Hepatocyte (in vitro differentiated cells): ENCODE measurements at regions not wholly inside any gene's neighbourhood (a gene's known extent, or its start where the extent isn't known, plus 50 kb on each side); places are given as distances from the start of the nearest gene placed in this dataset.

Experiments
- DNase-seq: peaks from one replicate; pipeline ENCODE4 v3.0.0-alpha.2; 2016; ENCODE audit warnings: low spot score
- H2AFZ ChIP-seq: fragments of 200-600 bp; sonication (generic); 2 replicates; pipeline ENCODE4 v1.6.0; 2016; ENCODE audit warnings: antibody characterized with exemption, mild to moderate bottlenecking
- H3K27ac ChIP-seq: fragments of 200-600 bp; sonication (generic); 2 replicates; pipeline ENCODE4 v1.5.1; 2016; ENCODE audit warnings: mild to moderate bottlenecking
- H3K27me3 ChIP-seq: fragments of 200-600 bp; sonication (generic); 2 replicates; pipeline ENCODE4 v1.6.1; 2016
- H3K36me3 ChIP-seq: fragments of 200-600 bp; sonication (generic); replicated peaks from 2 replicates; pipeline ENCODE4 v1.5.1; 2016; ENCODE audit warnings: low read depth; ENCODE audit not compliant: insufficient read depth
- H3K4me1 ChIP-seq: fragments of 200-600 bp; sonication (generic); 2 replicates; pipeline ENCODE4 v1.5.1; 2016; ENCODE audit warnings: mild to moderate bottlenecking, moderate library complexity; ENCODE audit not compliant: insufficient read depth
- H3K4me2 ChIP-seq: fragments of 200-600 bp; sonication (generic); 2 replicates; pipeline ENCODE4 v1.6.0; 2016
- H3K4me3 ChIP-seq: fragments of 200-600 bp; sonication (generic); 2 replicates; pipeline ENCODE4 v1.5.1; 2016; ENCODE audit warnings: mild to moderate bottlenecking
- H3K79me2 ChIP-seq: fragments of 200-600 bp; sonication (generic); 2 replicates; pipeline ENCODE4 v1.6.0; 2017; ENCODE audit warnings: mild to moderate bottlenecking
- H3K9me2 ChIP-seq: fragments of 200-600 bp; sonication (generic); replicated peaks from 2 replicates; pipeline ENCODE4 v1.6.0; 2017; ENCODE audit warnings: mild to moderate bottlenecking; ENCODE audit not compliant: insufficient read depth
- H3K9me3 ChIP-seq: fragments of 200-600 bp; sonication (generic); 2 replicates; pipeline ENCODE4 v1.5.1; 2016; ENCODE audit warnings: low read depth, mild to moderate bottlenecking
- H4K20me1 ChIP-seq: fragments of 200-600 bp; sonication (generic); 2 replicates; pipeline ENCODE4 v1.6.0; 2016; ENCODE audit warnings: mild to moderate bottlenecking; ENCODE audit not compliant: insufficient read depth, poor library complexity, severe bottlenecking
- CTCF ChIP-seq: fragments of 200-600 bp; sonication (generic); IDR thresholded peaks from 2 replicates; pipeline ENCODE4 v1.5.1; 2016; ENCODE audit warnings: antibody characterized with exemption, mild to moderate bottlenecking; ENCODE audit not compliant: poor library complexity
- EZH2 ChIP-seq: fragments of 200-600 bp; sonication (generic); IDR thresholded peaks from 2 replicates; pipeline ENCODE4 v1.6.1; 2016; ENCODE audit warnings: antibody characterized with exemption, mild to moderate bottlenecking, borderline replicate concordance
- EZH2phosphoT487 ChIP-seq: fragments of 200-600 bp; sonication (generic); IDR thresholded peaks from one replicate; pipeline ENCODE4 v1.6.1; 2018; ENCODE audit warnings: antibody characterized with exemption, mild to moderate bottlenecking, low read depth, moderate library complexity; ENCODE audit not compliant: unreplicated experiment, severe bottlenecking
- WGBS: methylation state at CpG from one replicate; pipeline ENCODE4 v1.1.6; 2016; ENCODE audit warnings: low lambda C conversion rate; ENCODE audit errors: missing lambda C conversion rate; 5-methylcytosine and 5-hydroxymethylcytosine counted together

- H3K4me1 ChIP-seq, result no peaks in the 10 kb centered on the region
- H3K79me2 ChIP-seq, result no peaks in the 10 kb centered on the region
- no peaks in the 10 kb centered on the region for H3K9me3 ChIP-seq
- no peak overlapping the region for H3K27ac ChIP-seq
- H3K4me2 ChIP-seq, result no peak overlapping the region
- no peaks in the 10 kb centered on the region for H4K20me1 ChIP-seq
- TF ChIP-seq EZH2phosphoT487 (no peak), CTCF (no peak), EZH2 (no peak)
- H3K36me3 ChIP-seq, result no peaks in the 10 kb centered on the region
- H3K27me3 ChIP-seq, result no peaks in the 10 kb centered on the region
- WGBS, result 94% methylated on average over 6 of the region's 6 CpGs
- H3K4me3 ChIP-seq, result no peak overlapping the region
- H3K9me2 ChIP-seq, result no peaks in the 10 kb centered on the region
- DNase-seq, result no peak
- no peak overlapping the region for H2AFZ ChIP-seq
Measured at GRCh38 chr15:95341686-95342085, 988.8 kb upstream of the NR2F2 start.

GRCh38 chr15:95345867-95346266 is 984.6 kb upstream of the NR2F2 start:
- H3K9me3 ChIP-seq, result no peaks in the 10 kb centered on the region
- H3K9me2 ChIP-seq, result no peaks in the 10 kb centered on the region
- no peak for TF ChIP-seq EZH2phosphoT487
- H3K27ac ChIP-seq, result no peak overlapping the region
- H3K27me3 ChIP-seq, result no peaks in the 10 kb centered on the region
- H3K4me1 ChIP-seq, result no peaks in the 10 kb centered on the region
- H2AFZ ChIP-seq, result no peak overlapping the region
- DNase-seq, result no peak
- no peak overlapping the region for H3K4me2 ChIP-seq
- H4K20me1 ChIP-seq, result no peaks in the 10 kb centered on the region
- no peak overlapping the region for H3K4me3 ChIP-seq
- H3K36me3 ChIP-seq, result no peaks in the 10 kb centered on the region
- WGBS, result 72% methylated on average over 4 of the region's 4 CpGs
- H3K79me2 ChIP-seq, result no peaks in the 10 kb centered on the region

GRCh38 chr15:95346721-95347475 is 983.6 kb upstream of the NR2F2 start:
- Histone ChIP-seq H2AFZ (no peak overlapping the region), H3K79me2 (no peaks in the 10 kb centered on the region), H4K20me1 (no peaks in the 10 kb centered on the region), H3K36me3 (no peaks in the 10 kb centered on the region), H3K27ac (no peak overlapping the region), H3K4me3 (no peak overlapping the region), H3K27me3 (no peaks in the 10 kb centered on the region), H3K9me3 (no peaks in the 10 kb centered on the region), H3K4me2 (no peak overlapping the region), H3K9me2 (no peaks in the 10 kb centered on the region), H3K4me1 (no peaks in the 10 kb centered on the region)
- no peak for DNase-seq
- TF ChIP-seq EZH2 (no peak), CTCF (no peak), EZH2phosphoT487 (no peak)
- 78% methylated on average over 5 of the region's 5 CpGs for WGBS

- Histone ChIP-seq H3K4me1 (no peaks in the 10 kb centered on the region), H3K4me3 (no peak overlapping the region), H2AFZ (no peak overlapping the region), H3K9me3 (no peaks in the 10 kb centered on the region), H3K36me3 (no peaks in the 10 kb centered on the region), H3K79me2 (no peaks in the 10 kb centered on the region), H3K27ac (no peak overlapping the region), H4K20me1 (no peaks in the 10 kb centered on the region), H3K4me2 (no peak overlapping the region), H3K9me2 (no peaks in the 10 kb centered on the region), H3K27me3 (no peaks in the 10 kb centered on the region)
- no peak for DNase-seq
- 71% methylated on average over 1 of the region's 1 CpG for WGBS
- TF ChIP-seq EZH2 (no peak), EZH2phosphoT487 (no peak), CTCF (no peak)
Measured at GRCh38 chr15:95347837-95348236, 982.7 kb upstream of the NR2F2 start.
